HEK293T (cell line): ENCODE measurements at regions not wholly inside any gene's neighbourhood (a gene's known extent, or its start where the extent isn't known, plus 50 kb on each side); places are given as distances from the start of the nearest gene placed in this dataset.

ENCODE experiments used
- ARNT ChIP-seq: fragments of 450-650 bp; IDR thresholded peaks from 2 replicates; pipeline ENCODE4 v1.6.1; 2017; ENCODE audit warnings: mild to moderate bottlenecking
- BHLHE40 ChIP-seq: fragments of 450-650 bp; IDR thresholded peaks from 2 replicates; pipeline ENCODE4 v1.6.1; 2016; ENCODE audit warnings: mild to moderate bottlenecking, moderate library complexity, borderline replicate concordance
- ELF4 ChIP-seq: fragments of 450-650 bp; IDR thresholded peaks from 2 replicates; pipeline ENCODE4 v1.6.1; 2017; ENCODE audit warnings: antibody characterized with exemption
- FOXM1 ChIP-seq: fragments of 450-650 bp; IDR thresholded peaks from 2 replicates; pipeline ENCODE4 v1.6.1; 2017; ENCODE audit warnings: mild to moderate bottlenecking, borderline replicate concordance
- L3MBTL2 ChIP-seq: fragments of 450-650 bp; conservative IDR thresholded peaks from 2 replicates; pipeline ENCODE4 v1.6.1; 2016; ENCODE audit warnings: mild to moderate bottlenecking
- LEF1 ChIP-seq: fragments of 450-650 bp; IDR thresholded peaks from 2 replicates; pipeline ENCODE4 v1.6.1; 2017; ENCODE audit warnings: mild to moderate bottlenecking, borderline replicate concordance
- NFRKB ChIP-seq: fragments of 450-650 bp; IDR thresholded peaks from 2 replicates; pipeline ENCODE4 v1.6.1; 2016; ENCODE audit warnings: mild to moderate bottlenecking, moderate library complexity
- SP1 ChIP-seq: fragments of 450-650 bp; IDR thresholded peaks from 2 replicates; pipeline ENCODE4 v1.6.1; 2017
- SUZ12 ChIP-seq: fragments of 450-650 bp; IDR thresholded peaks from 2 replicates; pipeline ENCODE4 v1.6.1; 2016; ENCODE audit warnings: mild to moderate bottlenecking
- TARDBP ChIP-seq: fragments of 450-650 bp; IDR thresholded peaks from 2 replicates; pipeline ENCODE4 v1.6.1; 2016
- ZNF384 ChIP-seq: fragments of 450-650 bp; IDR thresholded peaks from 2 replicates; pipeline ENCODE4 v1.6.1; 2016
- TF ChIP-seq, protein P1 (sequence below): fragments of 450-650 bp; IDR thresholded peaks from 2 replicates; pipeline ENCODE4 v1.6.1; 2016

- TF ChIP-seq ARNT (no peak), SUZ12 (no peak), ELF4 (no peak), BHLHE40 (no peak), SP1 (no peak), ZNF384 (no peak), LEF1 (no peak), NFRKB (no peak), FOXM1 (no peak), TARDBP (no peak), L3MBTL2 (no peak)
- TF ChIP-seq, protein P1, sequence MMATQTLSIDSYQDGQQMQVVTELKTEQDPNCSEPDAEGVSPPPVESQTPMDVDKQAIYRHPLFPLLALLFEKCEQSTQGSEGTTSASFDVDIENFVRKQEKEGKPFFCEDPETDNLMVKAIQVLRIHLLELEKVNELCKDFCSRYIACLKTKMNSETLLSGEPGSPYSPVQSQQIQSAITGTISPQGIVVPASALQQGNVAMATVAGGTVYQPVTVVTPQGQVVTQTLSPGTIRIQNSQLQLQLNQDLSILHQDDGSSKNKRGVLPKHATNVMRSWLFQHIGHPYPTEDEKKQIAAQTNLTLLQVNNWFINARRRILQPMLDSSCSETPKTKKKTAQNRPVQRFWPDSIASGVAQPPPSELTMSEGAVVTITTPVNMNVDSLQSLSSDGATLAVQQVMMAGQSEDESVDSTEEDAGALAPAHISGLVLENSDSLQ, result no peak
Measured at GRCh38 chr4:17275836-17276235, 236.1 kb downstream of the QDPR start.
